GM19240 (cell line): ENCODE measurements at regions not wholly inside any gene's neighbourhood (a gene's known extent, or its start where the extent isn't known, plus 50 kb on each side); places are given as distances from the start of the nearest gene placed in this dataset.
"Not testable (repeated sequence)": the region's sequence is repeated elsewhere in the genome, so short reads cannot be mapped to it uniquely, and the experiment has no call there.

Source experiments
- DNase-seq: peaks from one replicate; pipeline ENCODE4 v3.0.0; 2011; ENCODE audit warnings: low spot score; ENCODE audit not compliant: insufficient read length

DNA sequence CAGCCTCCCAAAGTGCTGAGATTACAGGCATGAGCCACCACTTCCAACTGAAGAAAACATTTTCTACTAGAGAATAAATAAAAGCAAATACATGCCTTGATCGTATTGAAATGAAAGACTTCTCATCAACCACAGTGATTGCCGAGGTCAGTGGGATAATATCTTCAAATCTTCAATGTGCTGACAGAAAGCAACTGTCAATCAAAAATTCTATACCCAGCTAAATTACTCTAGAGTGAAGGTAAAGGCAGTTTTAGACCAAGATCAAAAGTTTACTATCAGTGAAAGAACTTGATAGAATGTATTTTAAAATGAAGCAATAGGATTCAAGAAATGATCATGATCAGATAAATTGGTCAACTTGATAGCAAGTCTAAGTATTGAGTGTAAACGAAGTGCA lies 130.6 kb downstream of the BRD1 start:
- no peak for DNase-seq

DNA sequence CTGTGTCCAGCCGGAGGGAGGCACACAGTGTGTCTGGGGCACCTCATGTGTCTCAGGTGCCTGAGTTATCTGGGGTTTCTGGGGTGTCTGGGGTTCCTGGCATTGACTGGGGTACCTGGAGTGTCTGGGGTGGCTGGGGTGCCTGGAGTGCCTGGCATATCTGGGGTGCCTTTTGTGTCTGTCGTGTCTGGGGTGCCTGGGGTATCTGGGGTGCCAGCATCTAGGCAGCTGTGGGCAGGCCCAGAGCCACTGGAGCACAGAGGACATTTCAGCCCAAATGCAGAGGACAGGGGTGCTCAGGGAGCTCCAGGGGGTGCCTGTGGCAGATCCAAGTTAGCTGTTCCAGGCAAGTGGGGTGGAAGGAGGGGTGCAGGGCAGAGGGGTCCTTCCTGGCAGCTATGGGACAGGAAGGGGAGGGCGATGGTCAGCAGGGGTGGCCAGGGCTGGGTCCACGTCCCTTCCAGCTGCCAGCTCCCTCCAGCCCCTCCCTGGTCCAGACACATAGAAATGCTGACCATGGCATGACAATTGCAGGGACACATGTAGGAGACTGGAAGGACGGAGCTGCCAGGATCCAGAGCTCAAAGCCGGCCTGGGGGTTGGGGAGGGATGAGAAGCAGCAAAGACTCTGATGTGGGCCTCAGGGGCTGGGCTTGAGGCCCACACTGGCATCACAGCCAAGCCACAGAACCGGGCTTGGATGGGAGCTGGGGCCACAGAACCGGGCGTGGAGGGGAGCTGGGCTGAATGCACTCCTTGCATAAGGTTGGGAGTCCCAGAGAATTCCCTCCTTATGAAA lies 133.0 kb downstream of the BRD1 start:
- DNase-seq: no peak

DNA sequence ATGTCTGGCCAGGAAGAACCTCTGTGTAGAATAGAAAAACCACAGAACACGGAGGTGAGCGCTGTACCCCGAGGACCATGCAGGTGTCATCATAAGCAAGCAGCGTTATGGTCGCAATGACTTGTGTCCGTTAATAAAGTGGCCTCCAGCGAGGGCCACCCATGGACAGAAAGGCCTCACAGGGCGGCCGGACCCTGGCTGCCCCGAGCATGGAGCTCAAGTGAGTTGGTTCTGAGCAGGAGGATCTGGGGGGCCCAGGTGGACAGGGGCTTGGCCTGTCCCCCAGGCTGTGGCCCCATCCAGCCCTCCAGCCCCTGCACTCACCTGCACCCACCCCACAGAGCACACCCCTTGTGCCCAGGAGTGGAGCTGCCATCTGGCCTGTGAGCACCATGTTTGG lies 133.8 kb downstream of the BRD1 start:
- DNase-seq: no peak

DNA sequence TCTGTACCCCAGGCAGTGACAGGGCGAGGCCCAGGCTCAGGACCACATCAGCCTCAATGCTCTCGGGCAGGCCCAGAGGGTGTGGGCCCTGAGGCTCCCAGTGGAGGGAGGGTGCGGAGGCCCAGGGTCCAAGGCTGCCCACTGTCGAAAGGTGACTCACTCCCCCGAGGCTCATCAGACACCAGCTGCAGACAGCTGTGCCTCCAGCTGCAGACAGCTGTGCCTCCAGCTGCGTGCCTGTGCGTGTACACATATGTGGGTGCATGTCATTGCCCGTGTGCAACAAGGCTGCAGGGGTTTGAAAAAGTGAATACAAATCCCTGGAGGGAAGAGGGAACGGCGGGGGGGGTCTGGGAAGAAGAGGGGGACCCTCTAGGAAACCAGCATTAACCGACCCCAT lies 134.3 kb downstream of the BRD1 start:
- DNase-seq: no peak

DNA sequence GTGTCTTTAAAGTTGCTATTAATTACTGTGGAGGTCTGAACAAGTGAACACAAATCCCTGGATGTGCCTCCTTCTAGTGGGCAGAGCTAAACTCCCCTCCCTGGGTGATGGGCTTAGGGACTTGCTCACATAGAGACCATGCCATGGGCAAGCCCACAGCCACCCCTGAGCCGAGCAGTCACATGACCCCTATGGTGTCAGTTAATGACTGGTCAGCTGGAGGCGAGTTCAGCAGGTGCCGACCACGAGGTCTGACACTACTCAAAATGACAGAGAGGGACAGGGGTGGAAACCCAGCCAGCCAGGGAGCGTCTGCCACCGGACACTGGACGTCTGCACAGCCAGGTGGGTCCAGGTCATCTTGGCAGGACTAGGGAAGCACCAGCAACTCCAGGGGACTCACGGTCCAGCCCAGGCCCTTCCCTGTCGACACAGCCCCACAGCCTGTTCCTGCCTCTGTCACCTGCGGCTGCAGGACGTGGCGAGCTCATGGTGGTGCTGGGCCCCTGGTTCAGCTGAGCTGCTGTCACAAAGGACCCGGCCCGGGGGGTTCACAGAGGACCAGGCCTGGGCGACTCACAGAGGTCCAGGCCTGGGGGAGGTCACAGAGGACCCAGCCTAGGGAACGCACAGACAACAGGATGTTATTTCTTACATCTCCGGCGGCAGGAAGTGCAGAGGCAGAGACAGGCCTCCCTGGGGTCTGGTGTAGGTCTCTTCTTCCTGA lies 135.0 kb downstream of the BRD1 start:
- no peak for DNase-seq

DNA sequence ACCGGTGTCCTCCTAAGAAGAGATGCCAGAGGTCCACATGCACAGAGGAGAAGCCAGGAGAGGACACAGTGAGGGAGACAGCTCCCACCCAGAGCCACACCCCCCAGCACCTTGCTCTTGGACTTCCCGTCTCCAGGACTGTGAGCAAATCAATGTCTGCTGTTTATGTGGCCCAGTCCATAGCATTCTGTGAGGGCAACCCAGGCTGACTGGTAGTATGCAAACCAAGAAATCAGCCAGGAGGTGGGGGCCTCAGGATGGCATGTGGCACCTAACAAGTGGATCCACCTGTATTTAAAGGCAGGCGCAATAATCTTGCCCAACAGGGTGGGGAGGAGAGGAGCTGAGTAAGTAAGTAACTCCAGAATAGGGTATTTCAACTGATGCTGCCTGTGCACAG lies 136.4 kb downstream of the BRD1 start:
- no peak for DNase-seq

DNA sequence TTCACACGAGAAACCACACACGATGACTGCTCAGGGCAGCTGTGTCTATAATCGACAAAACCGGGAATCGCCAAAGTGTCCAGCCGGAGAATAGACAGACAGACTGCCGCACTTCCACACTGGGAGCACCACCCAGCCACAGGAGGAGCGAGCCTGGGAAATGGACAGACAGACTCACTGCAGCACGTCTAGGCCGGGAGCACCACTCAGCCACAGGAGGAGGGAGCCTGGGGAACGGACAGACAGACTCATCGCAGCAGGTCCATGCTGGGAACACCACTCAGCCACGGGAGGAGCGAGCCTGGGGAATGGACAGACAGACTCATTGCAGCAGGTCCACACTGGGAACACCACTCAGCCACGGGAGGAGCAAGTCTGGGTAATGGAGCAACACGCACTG lies 137.2 kb downstream of the BRD1 start:
- DNase-seq: no peak

DNA sequence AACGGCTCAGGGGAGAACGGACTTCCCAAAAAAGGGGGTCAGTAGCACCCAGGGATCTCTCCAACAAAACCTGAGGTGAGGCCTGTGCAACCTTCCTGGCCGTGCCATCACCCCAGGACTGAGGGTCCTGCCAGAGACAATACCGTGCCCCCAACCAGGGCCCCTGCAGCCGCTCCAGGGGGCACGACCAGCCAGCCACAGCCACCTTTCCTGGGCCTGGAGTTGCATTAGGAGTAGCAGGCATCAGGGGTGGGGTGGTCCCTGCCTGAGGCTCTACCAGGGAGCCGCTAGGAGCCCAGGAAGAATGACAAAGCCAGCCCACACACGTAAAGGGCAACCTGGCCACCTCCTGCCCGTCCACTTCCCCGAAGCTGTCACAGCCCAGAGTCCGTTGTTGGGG lies 137.8 kb downstream of the BRD1 start:
- DNase-seq: no peak

DNA sequence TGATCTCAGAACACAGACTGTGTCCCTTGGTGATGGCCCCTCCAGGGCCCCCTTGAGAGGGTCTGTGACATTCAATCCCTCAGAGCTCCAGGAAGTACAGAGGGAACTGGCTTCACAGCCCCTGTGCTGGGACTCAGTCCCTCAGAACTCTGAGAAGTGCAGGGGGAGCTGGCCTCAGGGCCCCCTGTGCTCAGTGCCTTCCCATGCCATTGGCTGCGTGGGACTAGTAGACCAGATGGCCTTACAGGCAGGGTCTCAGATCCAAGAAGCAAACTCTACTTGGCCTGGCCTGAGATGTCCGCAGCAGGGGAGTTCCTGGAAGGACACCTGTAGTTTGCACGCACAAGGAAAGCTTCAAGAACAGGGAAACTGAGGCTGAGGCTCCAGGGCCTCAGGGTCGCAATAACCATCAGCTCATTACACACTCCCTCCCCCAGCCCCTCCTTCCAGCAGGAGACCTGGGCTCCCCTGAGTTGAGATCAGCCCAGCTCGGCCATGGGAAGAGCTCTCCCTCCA lies 138.4 kb downstream of the BRD1 start:
- no peak for DNase-seq

DNA sequence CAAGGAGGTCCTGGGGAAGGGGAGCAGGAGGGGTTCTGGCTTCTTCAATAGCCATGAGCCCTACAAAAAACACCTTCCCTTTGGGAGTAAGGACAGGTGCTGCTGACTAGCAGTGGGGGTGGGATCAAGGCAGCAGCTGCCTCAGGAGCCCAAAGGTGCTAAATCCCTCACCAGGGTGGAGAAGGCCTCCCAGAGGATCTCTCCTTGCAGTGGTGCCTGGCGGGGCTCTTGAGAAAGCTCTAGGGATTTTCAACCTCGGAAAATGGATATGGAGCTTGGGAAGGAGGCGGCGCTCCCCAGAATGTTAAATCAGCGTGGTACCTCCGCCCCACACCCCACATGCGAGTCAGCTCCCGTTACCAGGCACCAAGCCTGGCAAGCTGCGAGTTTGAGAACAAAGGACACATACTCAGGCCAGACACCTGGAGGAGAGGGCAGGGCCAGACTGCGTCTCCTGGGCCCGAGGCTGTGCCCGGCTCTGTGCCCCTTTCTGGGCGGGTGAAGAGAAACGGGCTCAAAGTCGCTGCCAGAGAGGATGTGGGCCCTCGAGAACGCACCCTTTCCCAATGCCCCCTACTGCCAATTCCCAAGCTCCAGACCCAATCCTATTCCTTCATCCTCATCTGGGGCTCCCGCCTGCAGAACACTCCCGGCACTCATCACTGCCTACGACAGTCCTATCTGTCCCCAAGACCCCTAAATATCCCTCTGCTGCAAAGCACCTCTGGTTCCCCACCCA lies 139.0 kb downstream of the BRD1 start:
- DNase-seq: no peak

DNA sequence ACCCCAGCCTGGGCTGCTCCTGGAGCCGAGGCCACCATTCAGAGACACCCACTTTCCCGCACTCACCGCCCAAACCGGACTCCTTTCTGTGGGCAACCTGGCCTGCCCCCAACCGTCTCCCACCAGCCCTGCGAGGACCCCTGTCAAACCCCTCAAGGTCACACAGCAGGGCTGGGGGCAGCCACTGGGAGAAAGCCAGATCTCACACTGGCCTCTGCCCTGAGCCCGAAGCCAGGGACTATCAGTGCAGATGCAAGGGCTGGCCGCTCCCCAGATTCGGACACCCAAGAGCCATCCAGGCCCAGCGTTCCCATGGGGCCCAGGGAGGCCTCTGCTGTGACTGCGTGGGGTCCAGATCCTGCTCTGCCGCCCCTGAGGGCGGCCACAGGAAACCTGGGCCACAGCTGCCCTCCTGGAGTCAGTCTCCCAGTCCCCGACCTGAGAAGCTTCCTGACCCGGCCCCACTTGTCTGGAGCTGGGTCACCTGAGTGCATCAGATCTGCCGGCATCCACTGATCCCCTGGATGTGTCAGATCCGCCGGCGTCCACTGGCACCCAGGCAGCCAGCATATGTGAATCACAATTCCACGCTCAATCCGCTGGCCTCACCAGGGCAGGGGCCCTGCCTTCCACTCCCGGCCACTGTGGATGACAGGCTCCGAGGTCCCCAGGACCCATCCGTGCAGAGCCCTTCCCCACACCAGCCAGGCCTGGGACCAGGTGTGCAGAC lies 139.7 kb downstream of the BRD1 start:
- no peak for DNase-seq

DNA sequence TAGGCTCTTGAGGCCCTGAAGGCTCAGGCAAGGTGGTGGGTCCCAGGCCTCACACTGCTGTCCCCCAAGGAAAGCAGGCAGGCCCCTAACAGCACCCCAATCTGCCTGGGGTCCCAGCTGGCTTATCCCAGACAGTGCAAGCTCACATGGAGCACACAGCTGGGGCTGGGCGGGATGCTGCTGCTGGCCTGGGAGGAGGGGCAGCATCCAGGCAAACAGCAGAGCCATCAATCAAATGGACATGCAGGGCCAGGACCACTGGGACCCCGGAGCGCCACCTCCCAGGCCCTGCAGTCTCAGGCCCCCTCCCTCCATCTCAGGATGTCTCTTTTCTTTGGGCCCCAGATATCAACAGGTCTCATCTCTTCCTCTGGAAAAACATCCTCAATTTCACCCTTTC lies 140.3 kb downstream of the BRD1 start:
- no peak for DNase-seq

DNA sequence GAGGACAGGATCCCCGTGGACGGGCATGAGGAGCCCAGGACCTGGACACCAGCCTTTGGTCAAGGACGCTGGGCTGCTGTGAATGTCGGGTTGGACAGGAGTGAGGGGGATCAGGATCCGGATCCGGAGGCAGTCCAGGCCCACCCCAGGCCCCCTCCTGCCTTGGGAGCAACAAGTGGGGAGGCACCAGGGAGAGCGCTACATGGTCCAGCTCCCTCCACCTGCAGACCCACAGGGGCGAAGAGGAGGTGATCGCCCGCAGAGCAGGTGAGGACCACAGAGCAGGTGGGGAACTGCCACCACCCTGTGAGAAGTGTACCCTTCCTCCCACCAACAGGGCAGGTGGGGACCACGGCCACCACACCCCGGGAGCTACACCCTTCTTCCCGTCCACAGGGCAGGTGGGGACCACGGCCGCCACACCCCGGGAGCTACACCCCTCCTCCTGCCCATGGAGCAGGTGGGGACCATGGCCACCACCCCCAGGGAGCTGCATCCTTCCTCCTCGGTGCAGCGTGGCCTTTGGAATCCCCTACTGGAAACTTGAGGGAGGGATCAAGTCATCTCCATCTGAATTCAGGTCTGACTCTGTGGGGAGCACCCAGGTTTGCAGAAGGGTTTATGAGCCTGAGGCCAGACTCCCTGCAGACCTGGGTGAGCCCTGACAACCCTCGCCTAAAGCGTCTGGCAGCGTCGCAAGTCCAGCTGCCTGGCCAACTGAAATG lies 141.0 kb downstream of the BRD1 start:
- no peak for DNase-seq

DNA sequence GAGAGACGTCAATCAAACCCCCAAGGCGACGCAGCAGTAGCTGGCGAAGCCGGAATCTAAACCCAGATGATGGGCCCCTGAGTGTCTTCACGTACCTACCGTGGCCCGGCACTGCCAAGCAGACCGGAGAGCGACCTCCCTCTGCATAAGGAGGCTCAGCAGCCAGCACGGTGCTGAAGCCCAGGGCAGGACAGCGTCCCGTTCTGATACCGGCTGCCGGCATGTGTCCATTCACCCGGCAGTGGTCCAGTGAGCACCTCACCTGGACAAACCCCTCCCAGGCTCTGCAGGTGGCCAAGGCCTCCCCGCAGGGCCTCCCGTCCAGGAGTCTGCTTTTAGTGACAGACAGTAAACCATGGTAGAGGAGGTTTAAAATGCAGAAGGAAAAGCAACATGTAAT lies 142.0 kb downstream of the BRD1 start:
- no peak for DNase-seq

DNA sequence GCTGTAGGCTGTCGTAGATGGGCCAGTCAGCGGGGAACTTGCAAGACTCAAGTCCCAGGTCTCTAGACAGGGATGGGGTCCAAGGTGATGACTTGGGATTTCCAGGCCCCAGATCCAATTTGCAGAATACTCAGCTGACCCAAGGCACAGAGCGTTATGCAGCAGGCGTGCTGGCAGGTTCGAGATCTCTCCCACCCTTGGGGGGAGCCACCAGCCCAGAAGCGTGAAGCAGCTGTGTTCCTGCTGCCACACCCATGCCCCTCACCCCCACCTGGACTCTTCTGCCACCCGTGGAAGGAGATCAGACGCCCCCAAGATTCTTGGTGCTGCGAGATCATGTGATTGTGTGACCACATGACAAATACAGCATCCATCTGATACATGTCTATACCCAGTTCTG lies 142.6 kb downstream of the BRD1 start:
- no peak for DNase-seq

DNA sequence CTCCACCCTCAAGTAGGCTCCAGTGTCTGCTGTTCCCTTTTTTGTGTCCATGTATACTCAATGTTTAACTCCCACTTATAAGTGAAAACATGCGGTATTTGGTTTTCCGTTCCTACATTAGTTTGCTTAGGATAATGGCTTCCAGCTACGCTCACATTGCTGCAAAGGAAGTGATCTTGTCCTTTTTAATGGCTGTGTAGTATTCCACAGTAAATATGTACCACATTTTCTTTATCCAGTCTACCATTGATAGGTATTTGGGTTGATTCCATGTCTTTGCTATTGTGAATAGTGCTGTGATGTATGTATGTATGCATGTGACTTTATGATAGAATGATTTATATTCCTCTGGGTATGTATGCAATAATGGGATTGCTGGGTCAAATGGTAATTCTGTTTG lies 144.6 kb downstream of the BRD1 start:
- DNase-seq: no peak

DNA sequence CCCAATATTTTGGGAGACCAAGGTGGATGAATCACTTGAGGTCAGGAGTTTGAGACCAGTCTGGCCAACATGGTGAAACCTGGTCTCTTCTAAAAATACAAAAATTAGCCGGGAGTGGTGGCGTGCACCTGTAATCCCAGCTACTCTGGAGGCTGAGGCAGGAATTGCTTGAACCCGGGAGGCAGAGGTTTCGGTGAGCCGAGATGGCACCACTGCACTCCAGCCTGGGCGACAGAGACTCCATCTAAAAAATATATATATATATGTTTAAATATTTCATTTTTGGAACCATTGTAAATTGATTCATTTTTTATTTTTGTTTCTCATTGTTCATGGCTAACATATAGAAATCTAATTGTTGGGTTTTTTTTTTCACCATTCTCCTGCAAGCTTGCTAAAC lies 146.9 kb downstream of the BRD1 start:
- DNase-seq: not testable (repeated sequence)

DNA sequence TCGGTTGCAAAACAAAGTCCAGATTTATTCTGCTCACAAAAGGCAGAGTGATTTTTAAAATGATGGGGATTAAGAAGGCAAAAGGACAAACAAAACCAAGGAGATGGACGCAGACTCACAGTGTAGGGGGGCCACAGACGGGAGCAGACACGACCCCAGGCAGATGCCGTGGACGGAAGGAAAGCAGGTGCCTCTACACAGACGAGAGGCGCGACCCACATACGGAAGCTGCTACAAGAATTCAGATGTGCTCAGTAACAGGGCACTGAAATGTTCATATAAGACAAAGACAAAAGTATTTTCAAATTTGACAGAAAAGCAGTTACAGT lies 148.9 kb downstream of the BRD1 start:
- no peak for DNase-seq

DNA sequence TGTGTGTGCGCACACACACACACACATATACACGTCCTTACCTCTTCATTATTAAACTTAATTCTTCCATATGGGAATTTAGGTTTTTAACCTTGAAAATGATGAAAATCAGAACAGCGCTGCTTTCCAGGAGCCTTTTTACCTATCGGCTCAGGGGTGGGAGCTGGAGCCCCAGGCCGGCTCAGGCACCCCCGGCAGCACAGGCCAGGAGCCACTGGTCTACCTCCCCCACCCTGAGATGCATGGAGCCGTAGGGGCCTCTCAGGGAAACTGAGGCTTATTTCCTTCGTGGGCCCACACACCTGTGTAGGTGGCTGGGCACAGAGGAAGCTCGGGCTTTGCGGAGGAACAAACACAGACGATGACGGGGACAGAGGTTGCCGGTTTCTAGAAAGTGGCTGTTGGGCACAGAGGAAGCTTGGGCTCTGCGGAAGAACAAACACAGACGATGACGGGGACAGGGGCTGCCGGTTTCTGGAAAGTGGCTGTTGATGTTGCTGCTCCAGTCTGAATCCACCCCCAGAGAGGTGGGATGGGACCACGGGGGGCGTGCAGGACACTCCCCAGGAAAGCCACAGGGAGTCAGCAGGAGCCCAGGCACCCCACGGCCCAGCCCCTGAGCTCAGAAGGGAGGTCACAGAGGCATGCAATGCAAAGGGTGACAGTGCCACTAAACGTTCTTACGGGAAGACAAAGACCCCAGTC lies 149.4 kb downstream of the BRD1 start:
- no peak for DNase-seq

DNA sequence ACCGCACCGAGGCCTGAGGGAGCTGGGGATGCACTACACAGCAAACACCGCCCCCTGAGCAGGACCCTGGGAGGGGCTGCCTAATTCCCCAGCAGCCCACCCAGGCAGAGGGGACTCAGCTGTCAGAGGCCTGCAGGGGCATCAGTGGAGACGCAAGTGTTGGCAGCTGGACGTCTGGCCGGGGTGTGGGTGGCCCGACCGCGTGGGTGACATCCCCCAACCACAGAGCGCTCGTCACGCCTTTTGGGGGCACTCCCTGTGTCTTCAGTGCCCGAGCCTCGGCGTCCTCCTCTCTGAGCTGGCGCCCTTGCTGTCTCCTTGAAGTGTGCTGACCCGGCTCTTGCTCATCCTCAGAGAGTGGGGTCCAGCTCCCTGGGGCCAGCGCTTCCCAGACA lies 150.2 kb downstream of the BRD1 start:
- no peak for DNase-seq
